CD4-positive, alpha-beta T cell treated with Interleukin-2 at 100 ng/mL for 4 hours (primary cell): ENCODE measurements at regions not wholly inside any gene's neighbourhood (a gene's known extent, or its start where the extent isn't known, plus 50 kb on each side); places are given as distances from the start of the nearest gene placed in this dataset.

Source experiments
- DNase-seq: peaks from one replicate; pipeline ENCODE4 v3.0.0-alpha.2; 2020; ENCODE audit warnings: low spot score

DNA sequence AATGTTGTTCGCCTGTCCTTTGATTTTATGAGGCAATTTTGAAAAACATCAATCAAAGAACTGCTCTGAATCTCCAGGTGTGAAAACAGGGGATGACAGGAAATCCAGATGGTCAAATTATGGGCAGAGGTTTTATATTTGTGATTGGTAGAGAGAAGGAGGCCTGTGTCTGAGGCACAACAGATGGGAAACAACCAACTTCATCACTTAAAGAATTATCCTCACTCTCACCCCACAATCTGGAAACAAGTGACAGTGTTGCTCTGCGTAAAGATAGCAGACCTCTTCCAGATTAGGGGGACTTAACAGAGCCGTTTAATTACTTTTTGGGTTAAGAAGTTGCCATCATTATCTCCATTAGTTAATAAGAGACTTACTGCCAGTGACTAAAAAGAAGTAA, 64.1 kb upstream of the EGLN3 start:
- no peak for DNase-seq

DNA sequence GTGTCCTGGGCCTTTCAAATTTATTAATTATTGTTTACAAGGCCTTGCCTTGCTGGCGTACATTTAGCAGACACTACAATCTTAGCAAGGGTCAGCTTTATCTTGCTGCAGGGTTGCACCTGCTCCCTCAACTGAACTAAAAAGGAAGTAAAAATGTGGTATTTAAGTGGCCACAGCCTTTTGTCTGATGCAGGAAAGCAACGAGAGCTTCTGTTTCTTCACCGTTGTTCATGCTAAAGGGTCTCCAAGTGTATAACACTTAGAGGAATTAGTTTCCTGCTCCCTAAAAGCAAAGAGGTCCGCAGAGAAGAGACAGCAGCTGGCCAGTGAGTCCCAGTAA, 62.8 kb upstream of the EGLN3 start:
- no peak for DNase-seq

- peak; percentile 12 for DNase-seq
Measured at GRCh38 chr14:34012978-34013720, 62.3 kb upstream of the EGLN3 start.

DNA sequence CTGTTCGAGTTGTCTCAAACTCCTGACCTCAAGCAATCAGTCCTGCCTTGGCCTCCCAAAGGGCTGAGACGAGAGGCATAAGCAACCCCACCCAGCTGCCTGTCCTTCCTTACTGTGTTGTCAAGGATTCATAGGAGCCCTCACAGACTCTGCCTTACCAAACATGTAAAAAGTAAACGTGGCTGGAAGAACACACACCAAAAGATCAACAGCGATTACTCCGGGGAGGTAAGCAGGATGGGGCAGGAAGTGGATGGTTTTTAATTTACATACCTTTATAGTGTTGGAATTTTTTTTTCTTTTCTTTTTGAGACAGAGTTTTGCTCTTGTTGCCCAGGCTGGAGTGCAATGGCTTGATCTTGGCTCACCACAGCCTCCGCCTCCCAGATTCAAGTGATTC, 61.5 kb upstream of the EGLN3 start:
- no peak for DNase-seq

DNA sequence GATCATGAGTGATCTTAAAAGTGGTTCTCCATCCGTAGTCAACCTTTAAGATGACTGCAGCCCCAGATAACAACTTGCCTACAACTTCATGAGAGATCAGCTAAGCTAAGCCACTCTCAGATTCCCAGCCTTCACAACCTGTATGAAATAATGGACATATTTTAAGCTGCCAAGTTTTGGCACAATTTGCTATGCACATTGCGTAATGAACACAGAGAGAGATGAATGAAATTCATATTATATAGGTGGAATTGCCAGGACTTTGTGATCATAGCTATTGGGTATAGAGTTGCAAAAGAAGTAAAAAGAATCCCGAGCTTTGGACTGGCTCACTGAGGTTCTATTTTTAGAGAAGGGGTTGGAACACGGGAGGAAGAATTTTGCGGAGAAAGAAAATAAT, 59.1 kb upstream of the EGLN3 start:
- DNase-seq: no peak

GRCh38 chr14:34007902-34008301, 57.0 kb upstream of the EGLN3 start:
- no peak for DNase-seq

DNA sequence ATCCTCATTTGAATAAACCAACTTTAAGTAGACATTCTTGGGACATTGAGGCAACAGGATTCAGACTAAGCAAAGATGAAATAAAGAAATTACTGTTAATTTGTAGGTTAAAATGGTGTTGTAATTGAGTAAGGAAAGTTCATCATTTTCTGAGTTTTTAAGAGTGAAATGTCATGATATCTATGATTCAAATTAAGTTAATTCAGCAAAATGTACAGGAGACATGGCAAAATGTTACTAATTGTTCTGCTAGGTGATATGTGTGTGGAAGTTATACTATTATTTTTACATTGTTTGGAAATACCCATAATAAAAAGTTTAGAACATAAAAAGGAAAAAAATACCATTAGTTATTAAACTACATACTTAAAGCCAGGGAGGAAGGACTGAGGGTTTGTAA, 55.0 kb upstream of the EGLN3 start:
- DNase-seq: no peak

DNA sequence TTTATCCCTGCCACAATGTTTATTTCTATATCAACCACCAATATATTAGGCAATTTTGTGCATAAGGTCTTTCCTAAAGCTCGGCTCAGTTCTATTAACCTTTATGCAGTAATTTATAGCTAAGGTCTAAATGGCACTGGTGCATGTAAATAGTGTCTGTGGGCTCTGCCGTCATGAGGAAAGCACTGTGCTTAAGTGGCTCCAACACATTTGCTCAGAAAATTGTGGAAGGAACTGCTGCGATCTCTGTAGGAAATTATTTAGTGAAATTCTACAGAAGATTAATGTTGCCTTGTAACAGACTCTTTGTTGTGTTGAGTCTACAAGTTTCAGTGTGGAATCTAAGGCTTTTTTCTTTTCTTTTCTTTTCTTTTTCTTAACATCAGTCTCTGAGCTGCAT, 54.0 kb upstream of the EGLN3 start:
- no peak for DNase-seq

DNA sequence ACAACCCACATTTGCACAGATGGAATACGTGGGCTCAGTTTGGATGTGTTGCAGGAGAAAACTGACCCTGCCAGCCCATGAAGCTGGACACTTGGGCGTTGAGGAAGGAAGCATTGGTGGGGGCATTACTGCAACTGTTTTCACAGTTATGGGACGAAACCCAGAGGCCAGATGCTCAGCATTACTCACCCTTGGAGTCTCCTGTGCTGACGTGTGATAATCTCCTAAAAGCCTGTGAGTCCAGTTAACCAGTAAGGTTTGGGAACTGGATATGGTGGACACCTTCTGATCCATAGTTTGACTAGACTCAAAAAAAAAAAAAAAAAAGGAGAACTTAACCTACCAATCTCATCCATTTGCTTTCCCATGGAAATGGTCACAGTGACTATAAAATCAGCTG, 52.8 kb upstream of the EGLN3 start:
- DNase-seq: no peak

DNA sequence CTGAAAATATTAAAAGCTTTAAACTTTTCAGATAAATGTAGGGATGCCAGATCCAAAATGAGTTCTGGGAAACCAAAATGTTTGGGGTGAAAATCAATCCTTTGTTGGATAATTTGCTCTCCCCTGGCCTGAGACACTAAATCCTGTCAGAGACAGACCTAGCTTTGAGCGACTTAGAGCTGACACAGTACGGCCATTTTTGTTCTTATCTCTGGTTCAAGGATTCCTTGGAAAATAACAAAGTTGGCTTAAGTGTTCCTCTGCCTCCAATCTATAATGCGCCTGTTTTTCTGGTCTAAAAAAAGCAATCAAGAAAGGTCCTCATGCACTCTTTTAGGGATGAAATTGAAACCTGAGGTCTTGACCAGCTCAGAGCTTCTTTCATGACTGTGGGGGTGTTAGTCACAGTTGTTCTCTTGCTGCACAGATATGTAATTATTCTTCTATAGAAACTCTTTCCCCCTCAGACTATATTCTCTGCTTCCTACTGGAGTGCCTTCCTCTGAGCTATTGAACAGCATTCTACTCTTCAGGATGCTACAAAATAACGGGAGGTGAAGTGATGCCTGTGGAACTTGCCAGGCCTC, 52.3 kb upstream of the EGLN3 start:
- DNase-seq: no peak
